GM21360 (cell line): ENCODE measurements at regions not wholly inside any gene's neighbourhood (a gene's known extent, or its start where the extent isn't known, plus 50 kb on each side); places are given as distances from the start of the nearest gene placed in this dataset.
"Not testable (repeated sequence)": the region's sequence is repeated elsewhere in the genome, so short reads cannot be mapped to it uniquely, and the experiment has no call there.

ENCODE experiments used
- ATAC-seq: cut with Tn5 transposase; IDR thresholded peaks from one replicate; pipeline ENCODE4 v1.9.1; 2021; ENCODE audit warnings: mild to moderate bottlenecking, moderate library complexity; ENCODE audit not compliant: unreplicated experiment

DNA sequence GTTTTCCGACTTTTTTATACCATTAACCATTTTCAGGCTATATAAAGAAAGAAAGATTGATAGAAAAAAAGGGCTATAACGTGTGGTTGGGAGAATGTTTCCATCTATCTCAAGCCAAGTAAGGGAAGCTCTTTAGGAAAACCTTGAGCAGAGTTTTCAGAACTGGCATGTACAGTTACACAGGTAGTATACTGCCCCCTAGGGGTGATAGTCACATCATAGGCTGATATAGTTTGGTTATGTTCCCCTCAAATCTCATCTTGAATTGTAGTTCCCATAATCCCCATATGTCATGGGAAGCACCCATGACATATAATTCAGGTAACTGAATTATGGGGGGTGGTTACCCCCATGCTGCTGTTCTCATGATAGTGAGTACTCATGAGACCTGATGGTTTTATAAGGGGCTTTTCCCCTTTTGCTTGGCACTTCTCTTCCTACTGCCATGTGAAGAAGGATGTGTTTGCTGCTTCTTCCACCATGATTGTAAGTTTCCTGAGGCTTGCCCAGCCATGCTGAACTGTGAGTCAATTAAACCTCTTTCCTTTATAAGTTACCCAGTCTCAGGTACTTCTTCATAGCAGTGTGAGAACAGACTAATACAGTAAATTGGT lies 186.8 kb downstream of the TMA16 start:
- ATAC-seq, result peak; percentile 76

DNA sequence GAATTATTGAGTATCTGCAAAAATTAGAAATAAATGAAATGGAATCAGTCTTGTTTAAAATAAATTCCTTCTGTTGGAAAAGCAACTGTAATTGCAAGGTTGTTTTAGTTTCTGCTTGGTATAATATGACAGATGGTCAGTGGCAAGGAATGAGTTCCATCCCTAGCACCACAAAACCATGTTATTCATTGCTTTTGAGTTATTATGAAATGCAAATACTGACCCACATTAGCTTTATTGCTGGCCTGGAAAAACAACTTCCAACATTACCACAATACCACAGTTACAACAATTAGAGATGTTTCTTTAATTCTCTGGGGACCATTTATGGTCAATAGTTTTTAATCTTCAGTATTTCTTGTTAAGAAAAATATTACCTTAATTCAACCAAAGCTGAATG lies 194.4 kb downstream of the TMA16 start:
- no peak for ATAC-seq

- ATAC-seq, result no peak
Measured at GRCh38 chr4:163693211-163693610, 198.7 kb downstream of the TMA16 start.

DNA sequence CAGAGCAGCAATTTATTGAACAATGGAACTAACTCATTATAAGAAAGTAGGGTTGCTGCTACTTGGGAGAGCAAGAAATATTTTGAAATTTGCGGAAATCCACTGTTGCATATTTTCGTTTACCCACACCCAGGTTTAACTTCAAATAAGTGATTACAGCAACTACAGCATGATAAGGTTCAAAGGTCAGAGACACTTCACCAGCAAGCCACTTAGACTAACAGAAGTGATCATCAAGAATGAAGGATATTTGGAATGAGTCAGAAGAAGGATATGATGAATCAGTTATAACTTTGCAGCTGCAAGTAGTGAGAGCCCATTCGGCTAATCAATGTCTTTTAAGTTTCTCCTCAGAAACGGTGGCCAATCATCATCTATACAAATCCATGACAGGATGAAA lies 199.3 kb downstream of the TMA16 start:
- ATAC-seq, result no peak

- no peak for ATAC-seq
Measured at GRCh38 chr4:163694385-163694784, 199.9 kb downstream of the TMA16 start.

DNA sequence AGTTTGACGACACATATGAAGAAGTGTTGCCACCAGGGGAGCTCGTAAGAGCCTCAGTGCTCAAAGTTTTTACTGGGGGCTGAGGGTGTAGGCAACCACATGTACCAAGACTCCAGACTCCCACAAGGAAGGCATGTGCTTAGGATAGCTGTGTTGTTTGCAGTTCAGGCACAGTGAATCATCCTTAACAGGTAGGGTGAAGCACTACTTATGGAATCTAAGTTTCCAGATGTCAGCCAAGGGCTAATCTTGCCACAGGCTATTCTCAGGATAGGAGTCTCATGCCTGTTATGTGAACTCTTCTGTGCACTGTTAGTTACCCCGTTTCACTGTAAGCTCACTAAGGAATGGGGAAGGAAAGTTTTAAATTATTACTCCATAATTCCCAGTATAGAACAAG lies 202.6 kb downstream of the TMA16 start:
- no peak for ATAC-seq

DNA sequence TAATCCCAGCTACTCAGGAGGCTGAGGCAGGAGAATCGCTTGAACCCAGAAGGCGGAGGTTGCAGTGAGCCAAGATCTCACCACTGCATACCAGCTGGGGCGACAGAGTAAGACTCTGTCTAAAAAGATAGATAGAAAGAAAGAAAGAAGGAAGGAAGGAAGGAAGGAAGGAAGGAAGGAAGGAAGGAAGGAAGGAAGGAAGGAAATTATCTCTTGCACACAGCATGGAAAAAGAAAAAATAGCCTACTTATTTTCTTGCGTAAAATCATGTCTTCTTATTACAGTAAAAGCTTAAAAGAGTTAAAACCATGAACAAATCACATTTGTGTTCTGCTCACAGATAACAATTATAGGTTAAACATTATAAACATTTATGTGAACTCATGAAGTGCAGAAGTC lies 205.9 kb downstream of the TMA16 start:
- not testable (repeated sequence) for ATAC-seq

GRCh38 chr4:163701916-163702315 lies 207.4 kb downstream of the TMA16 start:
- ATAC-seq, result peak; percentile 99

GRCh38 chr4:163702736-163703135 lies 208.2 kb downstream of the TMA16 start:
- ATAC-seq, result no peak

DNA sequence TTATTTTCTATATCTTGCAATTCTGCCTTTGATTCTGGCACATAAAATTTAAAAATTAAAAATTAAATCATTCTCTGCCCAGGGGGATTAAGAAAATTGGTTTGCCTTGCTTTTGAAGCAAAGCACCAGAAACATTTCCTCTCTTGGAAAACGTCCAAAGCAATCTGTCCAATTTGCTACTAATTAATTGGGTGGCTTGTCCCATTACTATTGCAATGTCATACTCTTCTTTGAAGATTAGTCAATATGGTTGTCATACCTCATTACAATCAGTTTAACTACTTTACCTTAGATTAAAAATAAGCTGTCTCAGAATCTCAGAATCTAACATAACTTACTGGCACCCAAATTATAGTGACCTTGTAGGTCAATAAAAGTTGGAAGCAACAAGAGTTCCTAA lies 208.8 kb downstream of the TMA16 start:
- no peak for ATAC-seq

- no peak for ATAC-seq
Measured at GRCh38 chr4:163707873-163708272, 213.4 kb downstream of the TMA16 start.

DNA sequence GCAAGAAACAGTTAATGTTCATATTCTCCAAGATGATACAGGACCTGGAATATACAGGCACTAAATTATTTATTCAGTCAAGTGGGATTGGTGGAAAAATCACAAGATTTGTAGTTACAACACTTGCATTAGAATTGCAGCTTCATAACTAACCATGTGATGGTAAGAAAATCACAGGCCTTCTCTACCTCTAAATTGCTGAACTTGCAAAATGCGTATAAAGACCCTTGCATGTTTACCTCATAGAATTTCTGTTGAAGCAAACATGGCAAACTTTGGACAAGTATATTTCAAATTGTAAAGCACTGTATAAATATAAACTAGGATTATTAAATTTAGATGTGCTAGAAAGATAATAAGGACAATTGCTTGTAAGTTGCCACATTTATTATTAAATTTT lies 215.1 kb downstream of the TMA16 start:
- ATAC-seq, result no peak

DNA sequence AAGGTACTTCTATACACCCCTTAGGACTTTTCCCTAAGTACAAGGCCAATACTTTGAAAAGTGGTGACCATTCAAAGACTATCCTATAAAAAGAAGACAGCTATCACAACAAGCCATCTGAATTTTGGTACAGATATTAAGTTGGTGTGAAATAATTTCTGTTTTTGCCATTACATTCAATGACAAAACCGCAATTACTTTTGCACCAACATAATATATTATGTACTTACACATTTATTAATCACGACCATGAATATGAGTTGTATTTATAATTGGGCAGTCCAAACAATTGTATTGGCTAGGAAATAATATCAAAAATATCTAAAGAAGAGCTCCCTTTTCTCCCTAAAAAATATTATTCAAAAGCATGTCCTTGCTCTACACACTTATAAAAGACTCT lies 215.7 kb downstream of the TMA16 start:
- no peak for ATAC-seq

GRCh38 chr4:163724495-163724894 lies 230.0 kb downstream of the TMA16 start:
- not testable (repeated sequence) for ATAC-seq

DNA sequence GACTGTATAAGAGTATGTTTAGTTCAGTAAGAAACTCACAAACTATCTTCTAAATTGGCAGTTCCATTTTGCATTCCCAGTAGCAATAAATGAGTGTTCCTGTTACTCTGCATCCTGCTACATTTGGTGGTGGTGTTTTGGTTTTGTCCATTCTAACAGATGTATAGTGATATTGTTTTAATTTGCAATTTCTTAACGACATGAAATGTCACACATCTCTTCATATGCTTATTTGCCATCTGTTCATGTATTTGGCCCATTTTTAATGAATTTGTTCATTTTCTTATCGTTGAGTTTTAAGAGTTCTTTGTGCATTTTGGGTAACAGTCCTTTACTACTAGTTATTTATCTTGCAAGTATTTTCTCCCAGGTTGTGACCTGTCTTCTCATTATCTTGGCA lies 232.2 kb downstream of the TMA16 start:
- no peak for ATAC-seq

- no peak for ATAC-seq
Measured at GRCh38 chr4:163731071-163731470, 236.6 kb downstream of the TMA16 start.

GRCh38 chr4:163732473-163732872 lies 238.0 kb downstream of the TMA16 start:
- ATAC-seq, result no peak

- ATAC-seq, result no peak
Measured at GRCh38 chr4:163736876-163737275, 242.4 kb downstream of the TMA16 start.

DNA sequence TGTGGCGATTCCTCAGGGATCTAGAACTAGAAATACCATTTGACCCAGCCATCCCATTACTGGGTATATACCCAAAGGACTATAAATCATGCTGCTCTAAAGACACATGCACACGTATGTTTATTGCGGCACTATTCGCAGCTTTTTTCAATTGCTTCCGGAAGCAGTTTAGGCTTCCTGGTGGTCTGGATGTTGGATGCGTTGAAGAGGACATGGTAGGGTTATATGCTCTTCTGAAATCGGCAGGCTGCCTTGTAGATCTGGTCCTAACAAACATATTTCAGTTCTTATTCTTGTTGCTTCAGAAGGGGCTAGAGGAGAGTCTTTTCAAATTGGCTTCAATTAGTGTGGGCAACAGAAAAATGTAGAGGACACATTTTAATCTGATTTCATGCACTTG lies 243.4 kb downstream of the TMA16 start:
- not testable (repeated sequence) for ATAC-seq

- no peak for ATAC-seq
Measured at GRCh38 chr4:163738521-163738920, 244.0 kb downstream of the TMA16 start.

DNA sequence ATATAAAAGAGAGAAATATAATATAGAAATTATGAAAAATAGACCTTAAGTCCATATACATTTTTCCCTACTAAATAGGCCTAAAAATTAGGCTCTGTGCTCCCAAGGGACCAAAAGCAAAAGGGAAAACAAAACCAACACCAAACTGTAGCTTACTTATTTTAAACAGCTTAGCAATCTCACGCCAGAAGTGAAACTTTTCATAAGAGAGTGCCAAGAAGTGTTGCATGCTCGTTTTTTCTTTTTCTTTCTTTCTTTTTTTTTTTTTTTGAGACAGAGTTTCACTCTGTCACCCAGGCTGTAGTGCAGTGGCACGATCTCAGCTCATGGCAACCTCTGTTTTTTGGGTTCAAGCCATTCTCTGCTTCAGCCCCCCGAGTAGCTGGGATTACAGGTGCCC lies 250.4 kb downstream of the TMA16 start:
- ATAC-seq, result peak; percentile 98

DNA sequence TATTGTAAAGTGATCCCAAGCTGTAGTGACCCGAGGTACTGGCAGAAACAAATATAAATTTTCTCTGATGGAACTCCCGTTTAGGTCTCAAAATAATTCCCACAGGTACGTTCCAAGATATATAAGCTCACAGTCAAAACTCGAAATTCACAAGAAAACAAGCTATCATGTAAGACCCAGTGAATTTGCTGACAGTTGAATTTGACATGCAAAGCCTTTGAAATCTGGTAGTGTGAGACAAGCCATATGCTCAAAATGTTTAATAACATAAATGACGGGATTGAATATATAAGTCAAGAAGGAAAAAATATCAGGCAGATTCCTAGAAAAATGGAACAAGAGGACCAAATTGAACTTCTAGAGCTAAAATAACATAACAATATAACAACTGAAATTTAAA lies 252.8 kb downstream of the TMA16 start:
- ATAC-seq, result no peak

- no peak for ATAC-seq
Measured at GRCh38 chr4:163747886-163748285, 253.4 kb downstream of the TMA16 start.
